Esophagus squamous epithelium (tissue), 5 donors: ENCODE measurements at regions not wholly inside any gene's neighbourhood (a gene's known extent, or its start where the extent isn't known, plus 50 kb on each side); places are given as distances from the start of the nearest gene placed in this dataset.

Experiments
- DNase-seq: peaks from one replicate; lab custom pipeline; 2025; lab: John Stamatoyannopoulos, UW
- H3K27ac ChIP-seq, 4 donors: fragments of 200-600 bp; sonication (generic); one replicate each; pipeline ENCODE4 v1.5.1; 2016 to 2019; ENCODE audit warnings: mild to moderate bottlenecking in 1 of 4
- H3K27me3 ChIP-seq, 4 donors: fragments of 200-600 bp; sonication (generic); 1 replicate in 3 of 4; 2 replicates in 1 of 4; pipeline versions ENCODE4 v1.5.1 to v1.6.0; 2017 to 2021; ENCODE audit warnings: antibody characterized with exemption in 1 of 4
- H3K36me3 ChIP-seq, 3 donors: fragments of 200-600 bp; sonication (generic); one replicate each; pipeline ENCODE4 v1.5.1; 2016 to 2019
- H3K4me1 ChIP-seq, 3 donors: fragments of 200-600 bp; sonication (generic); one replicate each; pipeline ENCODE4 v1.5.1; 2017 to 2019
- H3K4me3 ChIP-seq, 4 donors: fragments of 200-600 bp; sonication (generic); 1 replicate in 3 of 4; 2 replicates in 1 of 4; pipeline ENCODE4 v1.5.1; 2016 to 2019; ENCODE audit warnings: mild to moderate bottlenecking in 2 of 4, moderate library complexity in 1 of 4
- H3K9me3 ChIP-seq, 3 donors: fragments of 200-600 bp; sonication (generic); one replicate each; pipeline ENCODE4 v1.5.1; 2016 to 2019
- CTCF ChIP-seq, 6 experiments: fragments of 450-650 bp in 4 of 6; fragments of 200-600 bp in 2 of 6; sonication (generic) in 2 of 6; IDR thresholded peaks; one replicate each; pipeline ENCODE4 v1.5.1; 2016 to 2019; ENCODE audit warnings: antibody characterized with exemption in 6 of 6, mild to moderate bottlenecking in 4 of 6, moderate library complexity in 4 of 6
- POLR2A ChIP-seq, 4 donors: fragments of 450-650 bp; IDR thresholded peaks; one replicate each; pipeline ENCODE4 v1.6.1; 2017; ENCODE audit warnings: antibody characterized with exemption in 4 of 4, mild to moderate bottlenecking in 4 of 4, moderate library complexity in 3 of 4
- WGBS, 2 donors: methylation state at CpG; one replicate each; pipeline ENCODE4 v1.1.5; 2018; 5-methylcytosine and 5-hydroxymethylcytosine counted together
- intact Hi-C: fragments of 100-400 bp; cut with DNase I; formaldehyde crosslinking; loops from one replicate; pipeline ENCODE4 v1.15.0; 2022
- donor health status: DM: yes; HTN: yes; CAD: no.

GRCh38 chrY:15415165-15415564 lies 890.8 kb downstream of the NLGN4Y start:
- DNase-seq = no peak
- 43% methylated on average over 1 of the region's 1 CpG; no CpG with 5 or more reads in 1 of the 2 donors for WGBS, 2 donors
- intact Hi-C loops = no loop called here

GRCh38 chrY:15418613-15419012 lies 894.3 kb downstream of the NLGN4Y start:
- H3K4me3 ChIP-seq = no peak overlapping the region
- TF ChIP-seq POLR2A (IDR thresholded peaks at IDR 0.05) = no peak
- no peak for TF ChIP-seq CTCF (IDR thresholded peaks at IDR 0.05)
- peaks cover 0 to 4% (median 0%) of the 10 kb centered on the region in 3 donors for H3K4me1 ChIP-seq
- no peak overlapping the region for H3K27ac ChIP-seq
- H3K9me3 ChIP-seq = no peaks in the 10 kb centered on the region
- no peaks in the 10 kb centered on the region for H3K36me3 ChIP-seq
- DNase-seq = no peak
- H3K27me3 ChIP-seq = no peaks in the 10 kb centered on the region
- intact Hi-C loops = no loop called here

More at GRCh38 chrY:15415165-15415564, 890.8 kb downstream of the NLGN4Y start:
- Histone ChIP-seq H3K4me1 (no peaks in the 10 kb centered on the region), H3K9me3 (no peaks in the 10 kb centered on the region), H3K27ac (no peak overlapping the region), H3K36me3 (no peaks in the 10 kb centered on the region), H3K4me3 (no peak overlapping the region), H3K27me3 (no peaks in the 10 kb centered on the region)
- no peak for TF ChIP-seq CTCF (IDR thresholded peaks at IDR 0.05)
- no peak for TF ChIP-seq POLR2A (IDR thresholded peaks at IDR 0.05)

- Histone ChIP-seq H3K4me1 (peaks cover 0 to 15% (median 0%) of the 10 kb centered on the region in 3 donors), H3K36me3 (no peaks in the 10 kb centered on the region), H3K27me3 (no peaks in the 10 kb centered on the region), H3K4me3 (peak overlapping the region in 2 of 4 donors; percentile 15 to 44), H3K9me3 (no peaks in the 10 kb centered on the region), H3K27ac (peak overlapping the region in 2 of 4 donors; percentile 59 to 78)
- intact Hi-C loops = no loop called here
- no peak for DNase-seq
- TF ChIP-seq POLR2A (IDR thresholded peaks at IDR 0.05) (no peak), CTCF (IDR thresholded peaks at IDR 0.05) (no peak)
- 0% methylated on average over 6 of the region's 6 CpGs; no CpG with 5 or more reads in 1 of the 2 donors for WGBS, 2 donors
These were observed 900.4 kb downstream of the NLGN4Y start for GRCh38 chrY:15424665-15425132.

- 73% methylated on average over 4 of the region's 4 CpGs; no CpG with 5 or more reads in 1 of the 2 donors for WGBS, 2 donors
- Histone ChIP-seq H3K4me3 (no peak overlapping the region), H3K27me3 (no peaks in the 10 kb centered on the region), H3K36me3 (no peaks in the 10 kb centered on the region), H3K9me3 (peaks cover 0 to 5% (median 0%) of the 10 kb centered on the region in 3 donors), H3K27ac (no peak overlapping the region), H3K4me1 (no peaks in the 10 kb centered on the region)
- TF ChIP-seq CTCF (IDR thresholded peaks at IDR 0.05) (no peak), POLR2A (IDR thresholded peaks at IDR 0.05) (no peak)
- no peak for DNase-seq
- intact Hi-C loops = no loop called here
These were observed 915.8 kb downstream of the NLGN4Y start for GRCh38 chrY:15440021-15440695.

DNA sequence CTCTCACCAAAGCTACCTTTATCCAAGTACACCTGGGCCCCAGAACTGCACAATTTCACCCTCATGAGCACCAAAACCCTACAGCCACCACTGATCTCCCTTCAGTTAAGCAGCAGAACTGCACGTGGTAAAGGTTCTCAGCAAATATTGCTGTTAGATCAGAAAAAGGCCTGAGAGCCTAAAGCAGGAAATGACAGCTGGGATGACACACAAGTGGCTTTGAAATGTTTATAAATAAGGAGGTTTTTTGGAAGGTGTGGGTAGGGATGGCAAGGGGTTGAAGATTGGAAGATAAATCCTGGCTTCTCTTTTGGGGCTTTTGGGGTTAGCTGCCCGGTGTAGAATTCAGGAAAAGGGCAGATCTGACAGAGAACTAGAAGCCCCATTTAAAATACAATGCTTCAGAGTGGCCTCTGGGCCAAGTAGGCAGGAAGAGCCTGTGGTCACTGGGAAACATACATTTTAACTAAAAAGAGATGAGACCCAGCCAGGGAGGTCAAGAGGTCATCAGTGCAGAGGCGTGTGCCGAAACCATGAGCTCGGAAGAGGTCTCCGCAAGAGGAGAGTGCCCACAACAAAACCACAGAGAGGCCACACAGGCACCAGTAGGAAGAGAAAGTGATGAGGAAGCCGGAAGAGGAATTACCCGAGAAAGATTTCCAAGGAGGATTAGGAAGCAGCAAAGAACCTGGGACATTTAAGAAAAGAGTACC lies 916.5 kb downstream of the NLGN4Y start:
- no peak for TF ChIP-seq POLR2A (IDR thresholded peaks at IDR 0.05)
- TF ChIP-seq CTCF (IDR thresholded peaks at IDR 0.05) = no peak
- Histone ChIP-seq H3K4me3 (no peak overlapping the region), H3K4me1 (no peaks in the 10 kb centered on the region), H3K36me3 (no peaks in the 10 kb centered on the region), H3K9me3 (peaks cover 0 to 5% (median 0%) of the 10 kb centered on the region in 3 donors), H3K27me3 (no peaks in the 10 kb centered on the region), H3K27ac (no peak overlapping the region)
- 62% methylated on average over 8 of the region's 8 CpGs; no CpG with 5 or more reads in 1 of the 2 donors for WGBS, 2 donors
- no peak for DNase-seq
- intact Hi-C loops = no loop called here
